Mucosa of gallbladder (tissue), 1 donor: ENCODE measurements at regions not wholly inside any gene's neighbourhood (a gene's known extent, or its start where the extent isn't known, plus 50 kb on each side); places are given as distances from the start of the nearest gene placed in this dataset.
"Not testable (repeated sequence)": the region's sequence is repeated elsewhere in the genome, so short reads cannot be mapped to it uniquely, and the experiment has no call there.

ENCODE experiments used
- DNase-seq: peaks from one replicate; pipeline ENCODE4 v3.0.0-alpha.2; 2020; ENCODE audit warnings: low spot score
- donor health status: DM: no; HTN: no; CAD: no.

DNA sequence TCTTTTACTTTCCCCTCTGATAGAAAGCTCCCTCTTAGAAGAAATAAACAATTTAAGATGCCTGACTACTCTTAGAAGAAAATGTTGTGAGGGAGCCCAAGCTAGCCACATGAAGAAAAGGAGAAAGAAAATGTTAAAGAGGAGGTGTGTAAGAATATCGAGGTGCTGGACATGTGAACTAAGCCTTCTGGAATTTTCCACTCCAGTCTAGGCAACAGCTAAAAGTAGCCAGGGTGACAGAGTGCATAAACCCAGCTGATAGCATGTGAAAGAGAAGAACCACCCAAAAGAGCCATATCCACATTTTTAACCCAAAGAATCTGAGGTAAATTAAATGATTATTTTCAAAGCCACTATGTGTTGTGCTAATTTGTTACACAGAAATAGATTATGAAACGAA, 1690.6 kb upstream of the LRRTM3 start:
- DNase-seq, result no peak

- DNase-seq, result no peak
These were observed 1690.0 kb upstream of the LRRTM3 start for GRCh38 chr10:65235846-65236245.

DNA sequence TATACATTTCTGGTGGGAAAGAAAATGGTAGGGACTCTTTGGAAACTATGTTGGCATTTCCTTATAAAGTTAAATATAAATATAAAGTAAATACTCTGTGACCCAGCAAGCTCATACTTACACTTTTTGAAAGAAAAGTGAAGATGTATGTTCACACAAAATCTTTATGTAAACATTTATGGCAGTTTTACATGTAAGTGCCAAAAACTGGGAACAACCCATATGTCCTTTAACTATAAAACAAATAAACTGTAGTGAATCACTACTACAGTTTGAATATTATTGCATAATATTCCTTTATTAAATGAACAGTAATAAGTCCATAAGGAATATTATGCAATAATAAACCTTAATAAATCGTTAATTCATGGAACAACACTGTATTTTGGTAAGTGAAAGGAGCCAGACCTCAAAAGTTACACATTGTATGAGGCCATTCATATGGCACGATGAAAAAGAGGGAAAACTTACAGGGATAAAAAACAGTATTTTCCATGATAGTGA, 1660.3 kb upstream of the LRRTM3 start:
- no peak for DNase-seq

DNA sequence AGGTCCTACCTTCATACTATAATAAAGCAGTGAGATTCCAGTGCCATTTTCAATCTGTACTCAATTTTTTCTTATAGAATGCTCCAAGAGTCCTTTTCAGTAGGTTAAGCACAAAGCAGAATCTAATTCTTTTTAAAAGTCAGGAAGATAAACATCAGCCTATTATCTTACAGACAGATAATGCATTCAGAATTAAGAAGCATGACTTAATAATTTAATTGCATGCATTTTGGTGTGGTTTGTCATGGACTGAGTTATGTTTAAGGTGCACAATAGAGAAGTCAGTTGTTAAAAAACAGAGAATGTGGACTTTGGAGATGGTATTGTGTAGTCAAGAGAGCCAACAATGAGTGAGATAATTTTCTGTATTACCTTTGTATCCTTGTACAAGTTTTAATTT, 1656.3 kb upstream of the LRRTM3 start:
- DNase-seq, result not testable (repeated sequence)

DNA sequence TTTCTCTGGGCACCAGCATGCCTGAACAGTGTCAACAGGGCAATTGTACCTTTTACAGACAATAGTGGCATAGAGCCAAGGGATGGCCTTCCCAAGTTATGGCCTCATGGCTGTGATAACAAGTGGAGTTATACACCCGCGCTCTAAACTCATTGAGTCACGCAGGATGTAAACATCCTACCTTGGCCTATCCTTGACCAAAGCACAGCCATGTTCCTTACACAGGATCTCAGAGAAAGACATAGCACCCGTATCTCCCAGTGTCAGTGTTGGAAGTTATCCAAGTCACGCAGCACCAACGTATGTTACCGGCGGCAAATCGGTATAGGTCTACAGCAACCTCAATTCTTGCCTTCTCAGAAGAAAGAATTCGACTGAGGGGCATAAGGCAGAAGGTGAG, 1654.9 kb upstream of the LRRTM3 start:
- no peak for DNase-seq

DNA sequence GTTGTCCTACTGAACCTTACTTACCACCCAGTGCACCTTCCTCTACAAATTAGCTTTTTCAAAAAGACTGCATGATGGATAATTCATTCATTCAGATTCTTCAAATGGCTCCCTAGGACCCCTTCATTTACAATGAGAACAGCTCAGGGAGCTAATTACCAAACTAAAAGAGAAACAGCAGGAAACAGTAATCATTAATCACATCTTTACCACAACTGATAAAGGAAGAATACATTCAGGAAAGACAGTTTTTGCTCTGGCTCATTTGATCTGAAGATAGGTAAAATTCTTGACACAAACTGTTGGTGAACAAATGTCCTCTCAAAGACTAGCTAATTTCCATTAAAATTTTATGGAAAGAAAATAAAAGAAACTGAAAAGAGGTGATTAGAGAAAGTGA, 1652.7 kb upstream of the LRRTM3 start:
- DNase-seq, result no peak

DNA sequence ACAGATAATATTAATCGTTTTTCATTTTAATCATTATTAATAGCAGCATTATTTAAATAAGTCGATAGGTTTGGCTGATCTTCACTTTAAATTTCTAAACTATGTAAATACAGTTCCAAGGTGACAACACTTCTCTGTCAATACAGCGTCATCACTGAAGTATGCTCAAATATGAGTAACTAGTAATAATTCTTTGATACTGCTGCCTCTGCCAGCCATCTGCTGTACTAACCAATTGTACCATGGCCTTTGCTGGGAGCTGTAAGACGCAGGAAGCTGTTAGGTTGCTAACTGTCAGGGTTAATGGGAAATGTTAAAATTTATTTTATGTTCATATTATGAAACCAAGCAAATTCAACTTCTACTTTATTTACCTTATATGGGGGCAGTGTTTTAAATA, 1650.5 kb upstream of the LRRTM3 start:
- DNase-seq, result no peak

DNA sequence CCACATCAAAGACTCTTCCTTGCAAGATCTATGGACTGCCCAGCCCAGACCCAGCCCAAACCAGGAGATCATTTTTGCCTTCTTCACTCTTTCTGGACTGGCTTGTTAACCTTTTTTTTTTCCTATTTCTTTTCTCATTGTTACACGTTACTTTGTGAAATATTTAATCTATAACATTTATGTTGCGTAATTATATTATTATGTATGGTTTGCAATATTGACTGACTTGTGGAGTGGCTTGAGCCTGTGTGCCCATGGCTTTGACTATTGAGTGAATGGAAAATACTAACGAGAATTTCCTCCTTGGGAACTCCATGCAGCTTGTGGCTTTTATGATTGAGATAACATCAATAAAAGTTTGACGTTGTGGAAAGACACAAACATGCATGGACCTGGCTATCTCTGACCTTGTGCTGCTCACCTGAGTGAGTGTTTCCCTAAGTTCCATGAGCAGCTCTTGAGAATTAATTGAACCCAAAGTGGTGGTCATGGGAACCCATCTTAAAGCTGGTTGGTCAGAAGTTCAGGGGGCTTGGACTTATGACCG, 1641.3 kb upstream of the LRRTM3 start:
- DNase-seq, result no peak

DNA sequence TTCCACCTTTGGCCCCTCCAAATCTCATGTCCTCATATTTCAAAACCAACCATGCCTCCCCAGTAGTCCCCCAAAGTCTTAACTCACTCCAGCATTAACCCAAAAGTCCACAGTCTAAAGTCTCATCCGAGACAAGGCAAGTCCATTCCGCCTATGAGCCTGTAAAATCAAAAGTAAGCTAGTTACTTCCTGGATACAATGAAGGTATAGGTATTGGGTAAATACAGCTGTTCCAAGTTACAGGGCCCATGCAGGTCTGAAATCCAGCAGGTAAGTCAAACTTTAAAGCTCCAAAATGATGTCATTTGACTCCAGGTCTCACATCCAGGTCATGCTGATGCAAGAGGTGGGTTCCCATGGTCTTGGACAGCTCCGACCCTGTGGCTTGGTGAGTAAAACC, 1640.1 kb upstream of the LRRTM3 start:
- not testable (repeated sequence) for DNase-seq

DNA sequence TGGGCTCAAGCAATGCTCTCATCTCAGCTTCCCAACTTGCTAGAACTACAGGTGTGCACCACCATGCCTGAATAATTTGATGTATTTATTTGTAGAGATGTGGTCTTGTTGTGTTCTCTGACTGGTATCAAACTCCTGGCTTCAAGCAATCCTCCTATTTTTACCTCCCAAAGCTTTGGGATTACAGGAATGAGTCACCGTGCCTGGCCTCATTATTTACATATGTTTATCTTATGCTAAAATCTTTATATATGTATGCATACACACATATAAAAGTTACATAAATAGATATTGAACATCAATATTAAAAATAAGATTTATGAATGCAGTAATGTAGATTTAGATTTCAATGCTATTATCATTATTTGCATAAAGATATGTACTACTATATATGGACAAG, 1634.5 kb upstream of the LRRTM3 start:
- no peak for DNase-seq

DNA sequence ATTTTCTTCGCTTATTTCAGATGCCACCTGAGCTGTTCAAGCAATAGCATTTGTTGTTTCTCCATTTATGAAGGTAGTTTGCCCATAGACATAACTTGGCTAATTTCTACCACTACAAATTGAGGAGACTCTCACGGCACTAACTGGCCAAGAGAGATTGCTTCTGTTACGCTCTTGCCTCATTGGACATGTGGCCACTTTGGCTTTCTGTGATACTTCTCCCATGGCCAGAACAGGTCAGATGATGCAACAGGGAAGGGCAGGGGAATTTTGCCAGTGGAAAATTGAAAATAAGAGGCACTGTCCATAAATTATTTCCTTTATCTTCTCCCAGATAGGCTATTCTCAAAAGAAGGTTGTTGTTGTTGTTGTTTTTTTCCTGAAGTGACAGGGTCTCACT, 1633.3 kb upstream of the LRRTM3 start:
- no peak for DNase-seq

DNA sequence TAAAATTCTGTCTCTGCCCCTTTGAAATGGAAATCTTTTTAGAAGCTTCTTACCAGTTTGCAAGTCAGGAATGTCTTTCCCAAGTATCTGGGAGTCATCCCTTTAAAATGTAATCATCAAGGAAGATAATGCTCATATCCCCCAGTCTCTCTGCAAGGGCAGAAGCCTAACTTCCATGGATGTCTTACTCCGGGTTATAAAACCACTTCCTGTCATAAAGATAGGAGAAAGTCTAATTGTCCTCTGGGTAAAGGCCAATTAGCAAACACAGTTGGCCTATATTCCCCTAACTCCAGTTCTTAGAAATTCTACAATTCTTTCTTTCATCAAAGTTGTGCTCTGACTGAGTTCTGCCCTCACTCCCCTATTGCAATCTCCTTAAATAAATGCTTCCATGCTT, 1631.5 kb upstream of the LRRTM3 start:
- DNase-seq, result no peak

GRCh38 chr10:65301181-65301580, 1624.7 kb upstream of the LRRTM3 start:
- DNase-seq, result no peak

- no peak for DNase-seq
These were observed 1619.6 kb upstream of the LRRTM3 start for GRCh38 chr10:65306201-65306600.

DNA sequence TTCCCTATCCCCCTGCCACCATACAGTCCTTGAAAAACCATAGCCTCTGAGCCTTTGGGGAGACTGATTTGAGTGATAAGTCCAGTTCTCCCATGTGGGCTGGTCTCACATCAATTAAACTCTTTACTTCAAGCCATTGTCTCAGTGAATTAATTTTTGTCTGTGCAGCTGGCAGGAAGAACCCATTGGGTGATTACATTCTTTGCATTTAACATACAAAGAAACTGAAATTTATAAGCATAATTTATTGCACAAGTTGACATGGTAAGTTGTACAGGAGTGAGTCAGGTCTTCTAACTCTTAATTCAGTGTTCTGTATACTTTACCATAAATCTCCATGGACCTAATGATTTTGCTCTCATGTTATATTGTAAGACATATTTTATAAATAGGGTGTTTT, 1613.0 kb upstream of the LRRTM3 start:
- no peak for DNase-seq

DNA sequence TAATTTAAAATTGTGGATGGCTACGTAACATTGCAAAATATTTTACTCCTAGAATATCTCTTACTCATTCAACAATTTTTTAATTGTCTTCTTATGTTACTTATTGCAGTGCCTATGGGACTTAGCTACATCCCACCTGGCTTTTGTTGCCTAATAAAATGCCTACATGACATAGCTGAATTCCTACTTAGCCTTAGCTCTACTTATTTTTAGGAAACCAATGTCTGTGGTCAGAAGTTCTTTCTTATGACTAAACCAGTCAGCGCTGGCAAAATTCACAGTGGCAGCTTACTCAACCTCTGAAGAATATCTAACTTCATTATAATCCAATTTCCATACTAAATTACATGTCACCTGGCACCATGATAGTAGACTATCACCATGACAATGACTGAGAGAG, 1612.4 kb upstream of the LRRTM3 start:
- no peak for DNase-seq

DNA sequence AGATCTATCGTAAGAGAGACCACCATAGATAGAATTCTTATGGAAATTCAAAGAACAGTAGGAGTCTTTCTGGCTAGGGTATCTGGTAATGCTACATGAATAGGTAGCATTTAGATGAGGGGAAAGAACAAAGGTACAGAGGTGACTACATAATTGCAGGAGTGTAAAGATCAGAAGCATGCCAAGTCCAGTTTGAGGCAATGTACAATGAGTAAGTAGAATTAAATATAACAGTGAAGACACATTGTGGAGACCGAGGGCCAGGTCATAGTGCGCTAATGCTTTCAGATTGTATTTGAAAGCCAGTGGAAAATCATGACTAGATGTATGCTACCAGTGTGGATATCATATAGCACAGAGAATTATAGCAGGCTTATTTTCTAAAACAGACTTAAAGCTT, 1611.6 kb upstream of the LRRTM3 start:
- no peak for DNase-seq

DNA sequence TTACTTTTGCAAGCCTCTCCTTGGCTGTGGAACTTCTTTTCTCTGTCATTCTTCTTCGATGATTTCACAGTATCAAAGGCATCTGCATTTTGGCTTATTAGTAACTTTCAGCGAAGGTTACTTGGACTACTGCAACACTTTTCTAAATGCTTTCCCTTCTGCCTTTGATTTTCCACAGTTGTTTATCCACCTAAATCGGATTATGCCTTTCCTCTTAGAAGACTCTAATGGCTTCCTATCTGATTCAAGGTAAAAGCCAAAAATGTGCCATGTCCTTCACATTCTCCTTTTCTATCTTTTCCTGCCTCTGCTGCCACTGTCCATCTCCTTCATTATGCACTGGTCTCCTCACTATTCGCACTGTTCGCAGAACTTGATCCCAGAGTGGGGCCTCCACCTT, 1606.3 kb upstream of the LRRTM3 start:
- DNase-seq, result no peak

DNA sequence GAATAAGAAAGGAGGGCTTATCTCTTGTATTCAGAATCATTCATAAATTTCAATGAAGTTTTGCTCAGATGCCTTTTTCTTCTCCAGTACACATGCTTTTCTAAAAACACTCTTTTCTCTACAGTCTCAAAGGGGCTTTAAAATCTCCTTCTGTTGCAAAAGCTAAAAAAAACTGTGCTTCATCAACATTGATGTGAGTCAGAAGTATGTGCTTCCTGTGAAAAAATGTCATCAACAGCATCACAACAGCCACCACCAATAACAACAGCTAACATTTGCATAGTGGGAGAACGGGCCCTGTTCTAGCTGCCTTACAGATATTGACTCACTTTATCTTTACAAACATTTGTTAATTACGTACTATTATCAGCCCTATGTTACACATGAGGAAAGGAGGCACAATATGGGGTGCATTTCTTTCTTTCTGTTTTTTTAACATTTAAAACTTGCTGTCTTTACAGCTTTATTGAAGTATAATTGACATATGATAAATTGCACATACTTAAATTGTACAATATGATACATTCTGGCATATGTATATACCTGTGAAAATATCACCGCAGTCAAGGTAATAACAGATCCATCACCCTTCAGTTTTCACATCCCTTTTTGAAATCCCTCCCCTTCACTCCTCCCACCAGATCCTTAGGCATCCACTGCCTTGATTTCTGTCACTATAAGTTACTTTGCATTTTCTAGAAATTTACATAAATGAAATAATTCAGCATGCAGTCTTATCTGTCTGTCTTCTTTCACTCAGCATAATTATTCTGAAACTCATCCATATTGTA, 1605.4 kb upstream of the LRRTM3 start:
- DNase-seq, result no peak

DNA sequence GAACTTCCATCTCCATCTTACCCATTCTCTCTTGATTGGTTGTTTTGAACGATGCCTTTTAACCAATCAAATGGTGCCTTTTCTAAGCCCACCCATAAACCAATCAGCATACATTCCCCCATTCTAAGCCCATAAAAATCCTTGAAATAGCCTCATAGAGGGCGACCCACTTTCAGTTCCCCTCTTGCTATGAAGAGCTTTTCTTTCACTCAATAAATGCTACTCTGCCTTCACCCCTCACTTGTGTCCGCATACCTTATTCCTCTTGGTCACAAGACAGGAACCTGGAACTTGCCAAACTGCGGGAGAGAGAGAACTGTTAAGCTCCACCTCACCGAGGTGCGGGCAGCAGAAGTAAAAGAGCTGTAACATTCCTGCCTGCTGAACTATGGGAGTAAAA, 1602.0 kb upstream of the LRRTM3 start:
- no peak for DNase-seq

- no peak for DNase-seq
These were observed 1599.9 kb upstream of the LRRTM3 start for GRCh38 chr10:65325913-65326312.

- DNase-seq, result no peak
These were observed 1597.3 kb upstream of the LRRTM3 start for GRCh38 chr10:65328486-65328885.

GRCh38 chr10:65335311-65335710, 1590.5 kb upstream of the LRRTM3 start:
- DNase-seq, result no peak

DNA sequence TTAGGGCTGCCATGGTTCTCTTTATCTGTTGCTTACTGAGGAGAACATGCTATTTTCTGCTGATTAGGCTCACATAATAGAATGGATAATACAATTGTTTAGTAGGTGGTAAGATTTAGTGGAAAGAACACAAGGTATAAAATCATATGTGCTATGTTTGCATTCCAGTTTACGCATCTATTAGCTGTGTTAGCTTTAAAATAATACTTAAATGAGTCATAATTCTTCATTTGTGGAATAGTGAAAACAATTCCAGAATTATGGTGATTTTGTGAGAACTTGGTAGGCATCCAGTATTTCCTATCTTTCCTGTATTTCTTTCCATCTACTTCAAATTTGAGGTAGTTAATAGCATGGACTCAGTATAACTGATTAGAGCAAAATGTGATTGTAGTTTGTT, 1585.5 kb upstream of the LRRTM3 start:
- DNase-seq, result no peak
